ACHN (cell line): ENCODE measurements at regions not wholly inside any gene's neighbourhood (a gene's known extent, or its start where the extent isn't known, plus 50 kb on each side); places are given as distances from the start of the nearest gene placed in this dataset.

Source experiments
- DNase-seq: peaks from one replicate; pipeline ENCODE4 v3.0.0-alpha.2; 2015
- in situ Hi-C: cut with HindIII; loops from 2 replicates; pipeline ENCODE4 v1.10.0; 2017; ENCODE audit warnings: low sequenced_read_pairs, low pct_ligation_motif_present, low pct_unique_long_range_greater_than_20kb

DNA sequence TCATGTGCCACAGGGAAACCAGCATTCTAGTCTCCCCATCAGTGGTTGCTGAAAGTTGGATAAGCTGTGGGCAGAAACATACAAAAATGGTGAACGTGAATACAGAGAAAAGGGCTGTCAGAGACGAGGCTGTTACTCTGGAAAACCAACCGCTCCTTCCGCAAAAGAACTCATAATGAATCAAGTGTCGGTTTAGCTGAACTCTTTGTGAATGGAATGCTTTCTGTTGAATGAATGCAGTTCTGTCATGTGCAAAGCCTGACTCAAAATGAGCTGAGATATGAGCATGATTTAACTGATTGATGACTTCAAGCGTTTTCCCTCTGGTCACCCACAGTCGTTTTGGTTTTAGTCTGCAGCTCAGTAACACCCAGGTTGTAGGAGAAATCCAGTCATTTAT lies 298.3 kb downstream of the ETS1 start:
- no peak for DNase-seq
- in situ Hi-C loops: no loop called here

DNA sequence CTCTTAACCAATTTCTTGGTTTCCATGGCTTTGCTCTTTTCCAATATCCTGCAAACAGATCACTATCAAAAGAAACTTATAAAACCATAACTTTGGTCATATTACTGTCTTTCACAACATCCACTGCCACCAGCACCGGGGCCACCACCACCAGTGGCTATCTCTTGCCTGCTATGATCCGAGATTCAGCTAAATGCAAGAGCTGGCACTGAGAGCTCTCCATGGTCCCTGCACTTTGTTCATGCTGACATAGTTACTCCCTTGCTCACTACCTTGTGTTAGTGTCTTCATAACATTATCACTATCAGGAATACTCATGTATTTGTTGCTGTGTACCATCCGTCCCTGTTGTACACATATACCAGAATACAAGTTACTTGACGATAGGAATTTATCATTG lies 299.0 kb downstream of the ETS1 start:
- no peak for DNase-seq
- in situ Hi-C loops: no loop called here

DNA sequence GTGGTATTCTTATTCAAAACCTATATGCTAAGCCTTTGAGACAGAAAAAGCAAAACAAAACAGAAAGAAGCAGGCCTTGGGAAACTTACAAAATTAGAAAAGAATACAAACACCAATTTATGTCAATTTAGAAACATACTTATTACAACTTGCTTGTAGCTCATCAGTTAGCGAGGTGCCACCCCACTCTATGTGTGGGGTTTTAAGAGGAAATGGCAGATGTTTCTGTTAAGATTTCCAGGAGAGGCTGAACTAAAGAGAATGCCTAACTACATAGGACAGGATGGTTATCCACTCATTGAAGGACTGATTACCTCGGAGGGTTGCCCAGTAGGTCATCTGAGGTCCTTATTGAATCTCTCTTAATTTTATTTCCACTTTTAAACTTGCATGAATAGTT lies 302.0 kb downstream of the ETS1 start:
- no peak for DNase-seq
- in situ Hi-C loops: no loop called here

DNA sequence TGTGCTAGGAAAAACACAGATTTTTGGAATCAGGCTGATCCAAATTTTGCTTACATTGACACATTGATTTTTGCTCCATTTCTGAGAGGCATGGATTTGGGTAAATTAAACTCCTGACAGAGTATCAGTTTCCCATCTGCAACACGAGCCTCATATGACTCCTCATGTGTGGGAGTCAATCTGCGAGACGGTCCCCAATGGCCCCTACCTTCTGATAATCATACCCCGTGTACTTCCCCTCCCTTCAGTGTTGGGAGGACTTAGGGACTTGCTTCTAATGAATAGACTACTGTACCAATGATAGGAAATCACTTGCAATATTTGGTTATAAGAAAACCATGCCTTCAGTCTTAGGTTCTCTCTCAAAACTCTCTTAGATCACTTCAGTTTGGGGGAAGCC lies 302.7 kb downstream of the ETS1 start:
- in situ Hi-C loops: no loop called here

DNA sequence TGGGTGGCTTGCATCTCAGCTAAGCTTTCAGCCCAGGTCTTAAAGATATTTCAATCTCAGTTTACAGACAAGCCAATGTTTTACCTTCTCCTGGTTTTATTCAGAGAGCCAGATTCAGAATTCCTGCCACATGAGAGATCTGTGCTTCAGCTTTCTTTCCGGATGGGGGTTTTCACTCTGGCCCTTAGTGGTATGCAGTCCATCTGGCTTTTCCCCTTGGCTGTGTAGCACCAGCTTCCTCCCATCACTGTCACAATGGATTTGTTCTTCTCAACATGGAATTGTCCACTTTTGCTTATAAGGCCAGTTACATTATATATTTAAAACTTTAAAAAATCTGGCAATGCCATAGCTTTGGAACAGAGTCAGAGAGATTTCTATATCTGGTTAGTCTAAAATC lies 303.9 kb downstream of the ETS1 start:
- no peak for DNase-seq
- in situ Hi-C loops: no loop called here

More for the DNA sequence above, 302.7 kb downstream of the ETS1 start:
- DNase-seq: no peak

DNA sequence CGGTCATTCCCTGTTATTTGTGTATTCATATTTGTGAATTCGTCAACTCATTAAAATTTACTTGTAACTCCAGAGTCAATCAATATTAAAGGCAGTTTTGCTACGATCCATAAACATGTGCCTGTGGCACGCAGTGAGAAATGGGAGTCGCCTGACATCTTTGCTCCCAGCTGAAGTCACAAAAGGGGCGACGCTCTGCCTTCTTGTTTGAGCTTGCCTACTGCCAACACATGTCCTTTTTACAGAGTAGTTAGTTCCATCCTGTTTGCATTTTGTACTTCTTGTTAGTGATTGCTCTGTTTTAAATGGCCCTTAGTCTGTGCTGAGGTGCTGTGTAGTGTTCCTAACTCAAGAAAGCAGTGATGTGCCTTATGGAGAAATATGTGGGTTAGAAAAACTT lies 305.3 kb downstream of the ETS1 start:
- DNase-seq: no peak
- in situ Hi-C loops: no loop called here

DNA sequence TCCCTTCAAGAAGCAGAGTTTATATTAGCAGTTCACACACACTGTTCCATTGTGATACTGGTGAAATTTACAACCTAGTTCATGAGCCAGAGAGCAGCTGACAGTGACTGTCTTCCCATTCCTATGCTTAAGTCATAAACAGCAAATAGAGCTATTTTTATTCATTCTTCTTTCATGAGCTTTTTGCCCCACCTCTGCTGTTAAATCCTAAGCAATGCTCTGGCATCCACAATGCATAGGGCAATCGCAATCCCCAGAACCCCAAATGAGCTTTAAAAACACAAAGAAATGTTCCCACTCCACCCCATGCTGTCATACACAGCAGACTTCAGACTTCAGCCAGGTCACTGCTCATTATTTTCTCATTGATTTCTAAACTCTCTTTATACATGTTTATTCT lies 307.5 kb downstream of the ETS1 start:
- in situ Hi-C loops: no loop called here
- no peak for DNase-seq

DNA sequence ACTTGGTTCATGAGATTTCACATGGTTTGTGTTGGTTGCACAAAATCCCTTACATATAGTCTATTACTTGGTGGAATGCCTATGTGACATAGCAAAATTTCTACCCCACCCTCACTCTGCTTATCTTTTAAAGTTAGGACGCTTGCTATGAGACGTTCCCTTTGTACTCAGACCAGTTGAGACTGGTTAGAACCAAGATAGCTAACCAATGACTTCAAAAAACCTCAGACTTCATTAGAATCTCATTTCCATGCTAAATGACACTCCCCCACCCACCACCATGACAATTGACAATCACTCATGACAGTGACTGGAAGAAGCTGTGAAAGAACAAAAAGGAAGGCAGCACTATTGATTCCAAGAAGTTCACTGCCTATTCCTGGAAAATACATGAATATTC lies 313.6 kb downstream of the ETS1 start:
- in situ Hi-C loops: no loop called here
- no peak for DNase-seq

DNA sequence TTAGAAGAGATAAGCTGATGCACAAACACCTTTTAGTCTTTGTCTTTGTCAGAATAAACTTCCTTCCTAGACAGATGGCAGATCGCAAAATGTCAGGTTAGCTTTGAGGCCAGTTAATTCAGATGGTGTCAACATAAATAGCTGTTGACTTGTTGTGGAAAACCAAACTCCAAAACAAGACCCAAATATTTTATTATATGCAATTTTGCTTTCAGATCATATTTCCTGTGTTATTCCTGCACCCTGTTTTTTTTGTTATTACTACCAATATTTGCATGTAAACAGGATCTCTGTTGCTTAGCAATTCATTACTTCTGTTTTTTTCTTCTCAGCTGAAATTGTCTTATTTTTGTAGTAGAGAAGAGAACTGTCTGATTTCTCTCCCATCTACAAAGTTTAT lies 316.0 kb downstream of the ETS1 start:
- DNase-seq: no peak
- in situ Hi-C loops: no loop called here

DNA sequence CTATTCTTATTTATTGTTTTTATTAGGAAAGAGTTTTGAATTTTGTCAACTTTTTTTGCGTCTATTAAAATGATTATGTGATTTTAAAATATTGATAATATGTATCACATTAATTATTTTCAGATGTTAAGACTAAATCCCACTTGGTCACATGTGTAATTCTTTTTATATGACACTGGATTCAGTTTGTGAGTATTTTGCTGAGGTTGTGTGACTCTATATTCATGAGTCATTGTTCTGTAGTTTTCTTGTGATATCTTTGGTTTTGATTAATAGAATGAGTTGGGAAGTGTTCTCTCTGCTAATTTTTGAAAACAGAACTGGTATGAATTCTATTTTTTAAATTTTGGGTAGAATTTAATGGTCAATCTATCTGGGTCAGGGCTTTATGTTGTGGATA lies 317.9 kb downstream of the ETS1 start:
- no peak for DNase-seq
- in situ Hi-C loops: no loop called here

DNA sequence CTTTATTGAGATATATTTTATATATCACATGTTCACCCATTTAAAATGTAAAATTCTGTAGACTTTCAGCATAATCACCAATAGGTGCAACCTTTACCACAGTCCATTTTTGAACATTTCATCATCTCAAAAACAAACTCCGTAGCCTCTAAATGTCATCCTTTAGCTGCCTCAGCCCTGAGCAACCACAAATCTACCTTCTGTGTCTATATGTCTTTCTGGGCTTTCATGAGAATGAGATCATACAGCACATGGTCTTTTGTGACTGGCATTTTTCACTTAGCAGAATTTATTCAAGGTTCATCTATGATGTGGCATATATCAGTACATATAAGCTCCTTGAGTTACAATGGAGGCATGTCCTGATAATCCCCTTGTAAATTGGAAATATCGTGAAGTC lies 320.5 kb downstream of the ETS1 start:
- in situ Hi-C loops: no loop called here

DNA sequence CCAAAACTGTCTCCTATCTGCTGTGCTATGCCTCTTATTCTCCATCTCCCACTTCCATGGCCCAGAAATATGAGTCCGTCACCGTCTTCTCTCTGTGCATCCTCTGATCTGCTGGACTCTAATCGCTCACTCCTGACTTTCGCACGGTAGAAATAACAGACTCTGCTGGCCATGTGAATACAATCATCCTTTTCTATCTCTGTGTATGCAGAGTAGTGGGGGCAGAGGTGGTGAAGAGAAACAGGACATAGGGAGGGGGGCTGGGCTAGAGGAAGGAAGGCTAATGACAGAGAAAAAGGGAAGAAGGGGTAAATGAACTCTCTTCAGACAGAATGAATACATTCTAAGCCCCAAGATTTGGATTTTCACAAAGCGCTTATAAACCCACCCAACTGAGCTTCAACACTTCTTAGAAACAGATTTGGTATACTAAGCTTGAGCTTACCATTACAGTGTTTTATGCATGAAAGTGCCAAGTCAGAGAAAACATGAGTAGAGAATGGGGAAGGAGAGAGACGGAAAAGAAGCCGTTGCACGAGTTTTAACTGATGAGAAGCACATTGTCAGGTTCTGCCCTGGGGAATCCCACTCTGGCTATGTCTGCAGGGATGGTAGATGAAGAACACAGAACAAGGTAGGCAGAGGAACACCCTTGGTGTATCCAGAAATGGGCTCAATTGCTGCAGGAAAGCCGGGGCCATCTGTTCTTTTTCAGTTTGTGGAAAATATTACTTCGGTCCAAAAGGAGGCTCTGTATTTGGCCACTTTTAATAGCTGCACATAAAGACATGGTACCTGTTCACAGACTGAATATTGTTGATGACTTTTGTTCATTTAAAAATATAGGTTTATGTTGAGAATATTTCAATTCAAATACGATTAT lies 324.7 kb downstream of the ETS1 start:
- in situ Hi-C loops: no loop called here
- no peak for DNase-seq

More for the DNA sequence above, 320.5 kb downstream of the ETS1 start:
- DNase-seq: no peak

DNA sequence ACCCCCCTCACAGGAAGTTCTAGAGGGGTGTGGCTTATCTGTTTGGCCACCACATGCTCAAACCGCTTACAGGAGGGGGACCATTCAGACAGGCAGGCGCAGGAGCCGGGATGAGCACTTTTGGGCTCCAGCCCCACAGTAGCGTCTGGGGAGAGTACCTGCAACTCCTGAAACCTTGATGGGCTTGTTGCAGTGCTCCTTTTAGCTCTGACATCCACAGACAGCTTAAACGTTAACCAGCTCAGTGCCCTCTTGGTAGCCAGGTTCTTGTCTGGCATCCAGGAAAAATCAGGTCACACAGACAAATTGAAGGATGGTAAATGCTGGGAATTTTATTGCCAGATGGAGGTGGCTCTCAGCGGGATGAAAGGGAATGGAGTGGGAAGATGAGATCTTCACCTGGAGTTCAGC lies 326.3 kb downstream of the ETS1 start:
- in situ Hi-C loops: no loop called here
- no peak for DNase-seq

DNA sequence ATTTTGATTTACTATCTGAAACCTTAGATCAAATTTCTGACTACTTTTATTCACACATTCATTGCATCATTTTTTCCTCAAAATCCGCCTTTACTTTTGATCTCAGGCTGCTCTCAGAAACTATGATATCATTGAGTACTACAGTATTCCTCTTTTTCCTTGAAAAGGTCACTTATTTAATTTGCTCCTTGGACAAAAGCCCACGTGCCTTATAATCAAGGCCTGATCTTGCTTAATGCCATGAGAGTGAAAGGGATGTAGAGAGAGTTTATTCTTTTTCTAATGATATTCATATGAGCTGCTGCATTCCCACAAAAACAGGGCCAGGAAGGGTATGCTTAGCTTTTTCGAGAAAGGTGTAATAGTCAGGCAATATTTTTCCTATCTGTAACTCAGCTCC lies 327.0 kb downstream of the ETS1 start:
- in situ Hi-C loops: no loop called here
- no peak for DNase-seq

DNA sequence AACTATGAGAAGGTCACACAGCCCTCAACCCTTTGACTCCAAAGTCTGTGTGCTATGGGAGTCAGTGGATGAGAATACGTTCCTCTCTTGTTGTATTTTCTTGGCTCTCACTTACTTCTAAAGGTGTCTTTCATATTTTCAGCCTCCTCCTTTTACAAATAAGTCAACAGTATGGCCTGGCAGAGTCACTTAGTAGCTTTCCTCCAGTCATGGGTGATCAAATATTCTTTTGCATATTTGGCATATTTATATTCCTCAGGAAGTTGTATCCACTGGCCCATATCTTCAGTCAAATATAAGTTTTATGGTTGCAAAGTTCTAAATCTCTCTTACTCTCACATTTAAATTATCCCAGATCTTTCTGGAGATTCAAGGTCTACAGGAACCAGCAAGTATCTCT lies 327.5 kb downstream of the ETS1 start:
- in situ Hi-C loops: no loop called here
- no peak for DNase-seq

DNA sequence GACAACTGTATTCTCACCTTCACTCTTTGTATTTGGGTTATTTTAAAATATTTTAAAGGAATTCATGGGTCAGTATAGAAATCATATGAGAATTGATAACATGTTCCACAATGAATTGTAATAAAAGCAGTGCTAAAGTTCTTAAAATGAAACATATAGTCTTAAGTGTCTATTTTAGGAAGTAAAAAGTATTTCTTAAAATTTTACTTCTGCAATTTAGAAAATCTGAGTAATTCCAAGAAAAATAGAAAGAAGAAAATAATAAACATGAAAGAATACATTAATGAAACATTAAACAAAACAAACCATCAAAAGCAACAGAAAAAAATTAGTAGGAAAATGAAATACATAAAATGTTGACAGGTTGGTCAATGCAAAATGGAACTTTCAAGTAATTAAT lies 332.4 kb downstream of the ETS1 start:
- DNase-seq: no peak
- in situ Hi-C loops: no loop called here

DNA sequence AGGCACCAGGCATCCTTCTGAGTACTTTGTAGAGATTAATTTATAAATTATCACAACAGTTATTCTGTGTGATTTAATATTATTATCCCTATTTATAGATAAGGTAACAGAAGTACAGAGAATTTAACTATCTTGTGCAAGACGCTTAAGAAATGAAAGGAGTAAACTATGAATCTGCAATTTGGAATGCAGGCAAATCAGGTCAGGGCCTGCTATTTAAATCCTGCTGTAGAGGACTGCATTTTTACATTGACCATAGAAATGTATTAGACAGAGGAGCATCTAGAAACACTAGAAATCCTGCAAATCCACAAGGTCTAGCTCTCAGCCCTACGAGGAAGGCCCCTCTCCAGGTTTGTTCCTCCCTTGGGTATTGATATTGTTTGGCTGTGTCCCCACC lies 336.2 kb downstream of the ETS1 start:
- DNase-seq: no peak
- in situ Hi-C loops: no loop called here

DNA sequence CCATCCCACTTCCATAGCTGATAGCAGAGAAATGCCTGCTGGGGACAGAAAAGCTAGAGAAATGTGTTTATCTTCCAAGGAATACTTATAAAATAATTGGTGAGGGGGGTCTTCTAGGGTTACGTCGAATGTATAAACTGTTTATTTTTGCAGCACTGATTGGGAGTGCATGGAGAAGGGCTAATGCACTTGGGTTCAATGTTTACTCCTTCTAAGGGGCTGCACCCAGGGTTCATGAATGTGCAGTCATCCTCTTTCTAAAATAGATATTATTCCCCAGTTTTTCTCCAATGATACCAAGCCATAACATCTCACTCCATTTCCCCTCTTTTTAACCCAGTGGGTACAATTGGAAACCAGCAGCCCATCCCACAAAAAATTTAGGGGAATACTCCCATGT lies 336.9 kb downstream of the ETS1 start:
- DNase-seq: no peak
- in situ Hi-C loops: no loop called here

DNA sequence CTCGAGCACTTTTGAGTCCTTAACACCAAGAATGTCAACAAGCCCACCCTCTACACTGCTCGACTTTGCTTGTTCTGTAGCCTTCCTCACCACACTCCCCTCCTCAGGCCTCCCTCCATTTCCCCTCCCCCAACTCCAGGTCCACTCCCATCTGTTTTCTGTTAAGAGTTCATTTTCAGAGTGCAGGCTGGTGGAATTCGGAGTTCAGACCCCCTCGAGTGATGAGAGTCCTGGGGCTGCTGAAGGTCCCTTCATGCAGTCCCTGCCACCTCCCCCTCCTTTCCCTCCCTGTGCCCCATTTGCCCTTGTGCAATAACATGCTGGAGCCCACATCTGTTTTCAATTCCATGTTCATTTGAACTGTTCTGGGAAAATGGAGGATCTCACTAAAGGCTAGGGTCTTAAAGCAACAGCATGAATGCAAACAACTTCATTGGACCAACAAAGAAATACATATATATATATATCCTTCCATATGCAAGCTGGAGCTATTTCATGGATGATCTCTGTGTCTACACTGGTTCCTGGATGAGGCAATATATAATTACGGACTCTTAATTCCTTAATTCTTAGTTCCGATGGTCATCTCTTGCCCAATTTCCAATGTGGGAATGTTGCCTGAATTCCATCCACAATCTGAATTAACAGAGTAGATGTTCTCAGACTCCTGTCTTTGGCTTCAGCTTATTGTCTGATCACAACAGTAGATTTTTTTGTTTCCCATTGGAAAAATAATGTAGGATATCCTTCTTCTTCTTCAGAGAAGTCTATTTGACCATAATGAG lies 340.4 kb downstream of the ETS1 start:
- in situ Hi-C loops: no loop called here
- DNase-seq: no peak

DNA sequence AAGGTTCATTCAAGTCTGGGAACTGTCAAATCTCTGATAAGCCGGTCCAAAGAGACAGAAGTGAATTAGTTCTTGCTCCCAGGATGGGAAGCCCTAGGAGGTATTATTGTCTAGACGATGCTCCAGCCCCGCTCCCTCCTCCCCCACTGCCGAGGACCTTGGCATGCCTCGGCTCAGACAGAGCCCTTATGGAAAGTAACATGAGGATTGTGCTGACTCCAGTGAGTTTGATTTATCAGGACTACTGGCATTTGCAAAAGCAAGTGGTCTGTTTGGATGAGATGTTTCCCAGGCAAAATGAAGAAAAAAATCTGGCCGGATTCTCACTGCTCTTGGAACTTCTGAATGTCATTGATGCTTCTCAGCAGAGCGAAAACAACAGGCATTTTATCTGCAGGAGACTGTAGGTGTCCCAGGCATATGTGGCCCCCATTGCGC lies 341.0 kb downstream of the ETS1 start:
- no peak for DNase-seq
- in situ Hi-C loops: no loop called here
